ENCODE measurements at regions not wholly inside any gene's neighbourhood (a gene's known extent, or its start where the extent isn't known, plus 50 kb on each side); places are given as distances from the start of the nearest gene placed in this dataset.

DNA sequence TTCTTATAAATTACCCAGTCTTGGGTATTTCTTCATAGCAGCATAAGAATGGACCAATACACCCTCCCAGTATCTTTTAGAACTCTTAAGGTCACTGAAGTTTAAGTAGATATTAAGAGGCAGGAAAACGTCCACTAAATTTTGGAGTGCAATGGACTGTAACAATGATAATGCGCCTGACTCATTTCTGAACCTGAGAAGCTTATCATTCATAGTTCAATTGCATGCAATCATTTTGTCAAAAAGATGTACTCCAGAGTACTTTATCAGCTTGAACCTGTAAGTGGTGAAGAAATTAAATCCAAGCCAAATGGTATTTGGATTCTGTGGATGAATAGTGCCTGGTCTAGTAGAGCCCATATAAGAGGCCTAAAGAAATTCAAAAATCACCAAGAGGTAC lies 196.5 kb upstream of the CDH9 start:
- ATAC-seq (no peak), DNase-seq (no peak)
- Mint-ChIP-seq H3K4me3 (no peak overlapping the region), H3K27me3 (no peaks in the 10 kb centered on the region), H3K4me1 (no peaks in the 10 kb centered on the region), H3K9me3 (ENCODE audit: low read depth) (peaks cover 4% of the 10 kb centered on the region), H3K27ac (no peak overlapping the region), H3K36me3 (ENCODE audit: low read depth) (no peaks in the 10 kb centered on the region)
- ChIA-PET CTCF (interaction anchor here (0.9 to 1.5 kb wide), 2 partner anchors 10 to 14 kb away, joined by 3 read pairs; no protein-coding TSS in a partner anchor), POLR2A (no interaction called here)
- intact Hi-C loops (cut with DNase I, micrococcal nuclease) = no loop called here

- CTCF ChIA-PET = no interaction called here
Measured at GRCh38 chr5:27221410-27221809, 183.0 kb upstream of the CDH9 start.

DNA sequence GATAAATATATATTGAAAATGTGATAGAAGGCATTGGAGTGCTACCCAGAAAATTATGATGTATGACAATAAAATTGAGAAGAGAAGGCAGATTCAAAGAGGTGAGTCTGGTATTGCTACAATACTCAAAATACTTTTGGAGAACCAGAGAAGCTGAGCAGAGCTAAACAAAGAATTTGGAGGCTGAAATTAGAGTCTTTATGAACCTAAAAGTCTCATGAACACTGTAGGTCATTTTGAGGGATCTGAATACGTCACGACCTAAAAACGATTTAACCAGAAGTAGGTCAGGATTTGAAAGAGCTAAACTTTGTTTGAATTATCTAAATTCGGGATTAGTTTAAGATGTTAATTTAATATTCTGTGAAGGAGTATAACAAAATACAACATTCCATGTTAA lies 182.4 kb upstream of the CDH9 start:
- ChIA-PET POLR2A (no interaction called here), CTCF (no interaction called here)
- Mint-ChIP-seq H3K27ac (no peak overlapping the region), H3K4me3 (no peak overlapping the region), H3K4me1 (no peaks in the 10 kb centered on the region), H3K9me3 (ENCODE audit: low read depth) (peaks cover 11% of the 10 kb centered on the region), H3K36me3 (ENCODE audit: low read depth) (no peaks in the 10 kb centered on the region), H3K27me3 (no peaks in the 10 kb centered on the region)
- intact Hi-C loops (cut with DNase I, micrococcal nuclease) = no loop called here
- no peak for DNase-seq
- ATAC-seq = no peak

More at GRCh38 chr5:27221410-27221809, 183.0 kb upstream of the CDH9 start:
- H3K4me3 Mint-ChIP-seq = no peak overlapping the region
- ATAC-seq = no peak
- no peaks in the 10 kb centered on the region for H3K4me1 Mint-ChIP-seq
- H3K9me3 Mint-ChIP-seq (ENCODE audit: low read depth) = peaks cover 11% of the 10 kb centered on the region
- no peaks in the 10 kb centered on the region for H3K36me3 Mint-ChIP-seq (ENCODE audit: low read depth)
- DNase-seq = no peak
- H3K27me3 Mint-ChIP-seq = no peaks in the 10 kb centered on the region
- no peak overlapping the region for H3K27ac Mint-ChIP-seq
- intact Hi-C loops (cut with DNase I, micrococcal nuclease) = no loop called here
- POLR2A ChIA-PET = no interaction called here

DNA sequence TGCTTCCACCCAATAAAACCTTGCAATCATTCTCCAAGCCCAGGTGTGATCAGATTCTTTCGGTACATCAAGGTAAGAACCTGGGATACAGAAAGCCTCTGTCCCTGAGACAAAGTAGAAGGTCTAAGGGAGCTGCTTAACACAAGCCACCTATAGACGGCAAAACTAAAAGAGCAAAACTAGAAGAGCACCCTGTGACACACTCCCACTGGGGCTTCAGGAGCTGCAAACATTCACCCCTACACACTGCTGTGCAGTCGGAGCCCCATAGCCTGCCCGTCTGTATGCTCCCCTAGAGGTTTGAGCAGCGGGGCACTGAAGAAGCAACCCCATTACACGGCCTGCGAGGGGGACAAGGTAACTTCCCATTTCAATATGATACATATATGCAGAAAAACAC lies 179.6 kb upstream of the CDH9 start:
- no peaks in the 10 kb centered on the region for H3K4me1 Mint-ChIP-seq
- ChIA-PET CTCF (no interaction called here), POLR2A (no interaction called here)
- H3K36me3 Mint-ChIP-seq (ENCODE audit: low read depth) = no peaks in the 10 kb centered on the region
- ATAC-seq (no peak), DNase-seq (no peak)
- H3K4me3 Mint-ChIP-seq = no peak overlapping the region
- no peaks in the 10 kb centered on the region for H3K27me3 Mint-ChIP-seq
- H3K9me3 Mint-ChIP-seq (ENCODE audit: low read depth) = peaks cover 8% of the 10 kb centered on the region
- intact Hi-C loops (cut with DNase I, micrococcal nuclease) = no loop called here
- H3K27ac Mint-ChIP-seq = no peak overlapping the region

DNA sequence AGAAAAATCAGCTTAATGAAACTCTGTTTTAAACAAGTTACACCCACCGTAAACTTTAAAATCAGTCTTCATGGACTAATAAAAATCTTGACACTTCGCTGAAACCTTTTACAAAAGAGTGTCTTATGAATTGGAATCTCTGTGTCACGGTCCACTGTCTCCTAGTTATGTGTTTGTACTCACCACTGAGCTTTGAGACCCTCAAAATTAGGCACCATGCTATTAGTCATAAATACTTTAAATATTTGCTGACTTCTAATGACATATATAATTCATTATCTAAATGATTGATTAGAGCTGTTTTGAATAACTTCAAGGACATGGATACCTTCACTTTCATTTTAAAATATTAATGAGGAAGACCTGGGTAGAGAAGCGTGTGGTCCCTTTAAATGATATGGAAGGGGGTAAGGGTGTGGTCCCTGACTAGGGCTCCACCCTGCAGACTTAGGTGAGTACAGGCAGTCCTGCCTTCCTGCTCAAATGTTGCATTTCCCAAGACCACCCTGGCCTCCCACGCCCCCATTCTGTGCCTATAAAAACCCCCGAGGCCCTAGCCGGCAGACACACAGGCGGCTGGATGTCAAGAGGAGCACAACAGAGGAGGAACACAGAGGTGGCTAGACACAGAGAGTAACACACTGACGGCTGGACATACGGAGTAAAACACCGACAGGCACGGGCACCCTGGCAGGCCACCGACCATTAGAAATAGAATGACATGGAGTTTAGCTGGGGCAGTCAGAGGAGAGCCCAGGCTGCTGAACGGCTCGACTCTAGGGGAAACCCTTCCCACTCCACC lies 179.0 kb upstream of the CDH9 start:
- H3K36me3 Mint-ChIP-seq (ENCODE audit: low read depth) = no peaks in the 10 kb centered on the region
- DNase-seq = no peak
- CTCF ChIA-PET = interaction anchor here (0.6 kb wide), 1 partner anchor 26 kb away, joined by 3 read pairs; no protein-coding TSS in a partner anchor
- no peak for ATAC-seq
- no peaks in the 10 kb centered on the region for H3K4me1 Mint-ChIP-seq
- H3K27ac Mint-ChIP-seq = no peak overlapping the region
- H3K9me3 Mint-ChIP-seq (ENCODE audit: low read depth) = peaks cover 8% of the 10 kb centered on the region
- H3K4me3 Mint-ChIP-seq = no peak overlapping the region
- no peaks in the 10 kb centered on the region for H3K27me3 Mint-ChIP-seq
- intact Hi-C loops (cut with DNase I, micrococcal nuclease) = no loop called here
- POLR2A ChIA-PET = no interaction called here

DNA sequence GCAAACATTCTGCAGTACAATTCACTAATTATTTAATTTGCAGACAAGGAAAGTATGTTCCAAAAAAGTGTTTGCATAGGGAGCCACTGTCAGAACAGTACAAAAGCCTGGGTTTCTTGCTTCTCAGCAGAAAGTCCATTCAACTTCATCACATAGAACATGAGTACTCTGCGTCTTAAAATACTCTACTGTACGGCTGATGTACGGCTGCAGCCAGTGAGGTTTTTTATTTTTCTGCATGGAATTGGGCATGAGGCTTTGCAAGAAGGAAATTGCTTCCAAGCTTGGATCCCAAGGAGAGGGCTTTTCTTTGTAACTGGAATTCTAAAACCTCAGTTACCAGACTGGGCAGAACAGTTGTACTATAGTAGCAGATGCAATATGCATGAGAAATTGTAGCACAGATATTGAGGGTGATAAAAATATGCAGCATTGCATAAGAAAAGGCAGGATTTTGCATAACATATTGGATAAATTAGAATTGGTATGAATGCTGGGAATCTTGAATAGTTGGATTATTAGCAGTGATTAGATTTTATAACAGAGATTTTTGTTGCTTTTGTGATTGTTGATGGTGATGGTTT lies 178.1 kb upstream of the CDH9 start:
- intact Hi-C loops (cut with DNase I, micrococcal nuclease) = no loop called here
- Mint-ChIP-seq H3K27me3 (no peaks in the 10 kb centered on the region), H3K27ac (no peak overlapping the region), H3K9me3 (ENCODE audit: low read depth) (peaks cover 9% of the 10 kb centered on the region), H3K4me1 (no peaks in the 10 kb centered on the region), H3K36me3 (ENCODE audit: low read depth) (no peaks in the 10 kb centered on the region), H3K4me3 (no peak overlapping the region)
- ChIA-PET POLR2A (no interaction called here), CTCF (no interaction called here)
- DNase-seq = no peak
- ATAC-seq = no peak

DNA sequence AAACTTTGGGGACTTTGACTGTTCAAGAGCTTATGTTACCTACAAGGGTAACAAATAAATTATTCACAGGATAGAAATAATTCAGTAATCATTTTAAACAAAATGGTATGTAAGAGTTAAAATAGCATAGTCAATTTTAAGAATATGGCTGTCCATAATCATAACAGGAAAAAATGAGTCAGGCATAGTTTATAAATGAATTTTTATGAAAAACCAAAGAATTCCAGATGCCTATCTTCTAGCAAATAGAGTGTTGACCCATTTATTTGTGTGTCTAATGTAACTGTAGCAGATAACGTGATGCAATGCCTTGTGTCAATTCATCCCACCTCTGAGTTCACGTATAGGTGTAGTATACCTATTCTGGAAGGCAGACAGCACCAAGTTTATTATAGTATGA lies 169.7 kb upstream of the CDH9 start:
- ATAC-seq (no peak), DNase-seq (no peak)
- Mint-ChIP-seq H3K9me3 (ENCODE audit: low read depth) (peaks cover 19% of the 10 kb centered on the region), H3K4me1 (no peaks in the 10 kb centered on the region), H3K4me3 (no peak overlapping the region), H3K36me3 (ENCODE audit: low read depth) (no peaks in the 10 kb centered on the region), H3K27ac (no peak overlapping the region), H3K27me3 (no peaks in the 10 kb centered on the region)
- CTCF ChIA-PET = no interaction called here
- intact Hi-C loops (cut with DNase I, micrococcal nuclease) = no loop called here
- POLR2A ChIA-PET = no interaction called here

DNA sequence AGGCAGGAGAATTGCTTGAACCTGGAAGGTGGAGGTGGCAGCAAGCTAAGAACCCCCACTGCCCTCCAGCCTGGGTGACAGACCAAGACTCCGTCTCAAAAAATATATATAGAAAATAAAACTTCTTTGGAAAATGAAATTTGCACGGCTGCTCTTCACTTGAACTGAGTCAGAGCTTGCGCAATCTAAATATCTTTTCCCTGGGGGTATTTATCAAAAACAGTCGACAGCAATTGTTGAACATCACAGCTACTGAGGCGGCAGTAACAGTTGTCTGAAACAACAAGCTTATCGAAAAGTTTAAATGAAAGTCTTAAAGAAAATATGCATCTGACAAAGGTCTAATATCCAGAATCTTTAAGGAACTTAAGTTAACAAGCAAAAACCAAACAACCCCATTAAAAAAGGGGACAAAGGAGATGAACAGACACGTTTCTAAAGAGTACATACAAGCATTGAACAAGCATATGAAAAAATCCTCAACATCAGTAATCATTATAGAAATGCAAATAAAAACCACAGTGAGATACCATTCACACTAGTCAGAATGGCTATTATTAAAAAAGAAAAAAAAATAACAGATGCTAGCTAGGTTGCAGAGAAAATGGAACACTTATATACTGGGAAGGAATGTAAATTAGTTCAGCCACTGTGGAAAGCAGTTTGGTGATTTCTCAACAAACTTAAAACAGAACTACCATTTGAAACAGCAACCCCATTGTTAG lies 153.6 kb upstream of the CDH9 start:
- ATAC-seq (no peak), DNase-seq (no peak)
- H3K27ac Mint-ChIP-seq = no peak overlapping the region
- no peaks in the 10 kb centered on the region for H3K4me1 Mint-ChIP-seq
- no peaks in the 10 kb centered on the region for H3K27me3 Mint-ChIP-seq
- no peaks in the 10 kb centered on the region for H3K36me3 Mint-ChIP-seq (ENCODE audit: low read depth)
- peaks cover 9% of the 10 kb centered on the region for H3K9me3 Mint-ChIP-seq (ENCODE audit: low read depth)
- no peak overlapping the region for H3K4me3 Mint-ChIP-seq
- POLR2A ChIA-PET = no interaction called here
- CTCF ChIA-PET = no interaction called here
- intact Hi-C loops (cut with DNase I, micrococcal nuclease) = no loop called here

- Mint-ChIP-seq H3K36me3 (ENCODE audit: low read depth) (no peaks in the 10 kb centered on the region), H3K4me3 (no peak overlapping the region), H3K9me3 (ENCODE audit: low read depth) (peaks cover 2% of the 10 kb centered on the region), H3K27me3 (no peaks in the 10 kb centered on the region), H3K27ac (no peak overlapping the region), H3K4me1 (no peaks in the 10 kb centered on the region)
- intact Hi-C loops (cut with DNase I, micrococcal nuclease) = no loop called here
- ChIA-PET CTCF (no interaction called here), POLR2A (no interaction called here)
- ATAC-seq (no peak), DNase-seq (no peak)
Measured at GRCh38 chr5:27172693-27173092, 134.3 kb upstream of the CDH9 start.

- H3K9me3 Mint-ChIP-seq (ENCODE audit: low read depth) = peaks cover 2% of the 10 kb centered on the region
- ChIA-PET POLR2A (no interaction called here), CTCF (no interaction called here)
- ATAC-seq (no peak), DNase-seq (no peak)
- no peak overlapping the region for H3K27ac Mint-ChIP-seq
- H3K27me3 Mint-ChIP-seq = no peaks in the 10 kb centered on the region
- H3K4me1 Mint-ChIP-seq = no peaks in the 10 kb centered on the region
- no peaks in the 10 kb centered on the region for H3K36me3 Mint-ChIP-seq (ENCODE audit: low read depth)
- no peak overlapping the region for H3K4me3 Mint-ChIP-seq
- intact Hi-C loops (cut with DNase I, micrococcal nuclease) = no loop called here
Measured at GRCh38 chr5:27171761-27172261, 133.4 kb upstream of the CDH9 start.

DNA sequence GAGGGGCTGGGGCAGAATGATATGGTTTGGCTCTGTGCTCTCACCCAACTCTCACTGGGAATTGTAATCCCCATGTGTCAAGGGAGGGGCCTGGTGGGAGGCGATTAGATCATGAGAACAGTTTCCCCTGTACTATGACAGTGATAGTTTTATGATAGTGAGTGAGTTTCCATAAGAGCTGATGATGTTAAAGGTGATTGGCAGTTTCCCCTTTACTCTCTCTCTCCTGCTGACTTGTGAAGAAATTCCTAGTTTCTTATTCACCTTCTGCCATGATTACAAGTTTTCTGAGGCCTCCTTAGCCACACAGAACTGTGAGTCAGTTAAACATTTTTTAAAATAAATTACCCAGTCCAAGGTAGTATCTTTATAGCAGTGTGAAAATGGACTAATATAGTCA lies 120.4 kb upstream of the CDH9 start:
- intact Hi-C loops (cut with DNase I, micrococcal nuclease) = no loop called here
- POLR2A ChIA-PET = no interaction called here
- no peaks in the 10 kb centered on the region for H3K4me1 Mint-ChIP-seq

DNA sequence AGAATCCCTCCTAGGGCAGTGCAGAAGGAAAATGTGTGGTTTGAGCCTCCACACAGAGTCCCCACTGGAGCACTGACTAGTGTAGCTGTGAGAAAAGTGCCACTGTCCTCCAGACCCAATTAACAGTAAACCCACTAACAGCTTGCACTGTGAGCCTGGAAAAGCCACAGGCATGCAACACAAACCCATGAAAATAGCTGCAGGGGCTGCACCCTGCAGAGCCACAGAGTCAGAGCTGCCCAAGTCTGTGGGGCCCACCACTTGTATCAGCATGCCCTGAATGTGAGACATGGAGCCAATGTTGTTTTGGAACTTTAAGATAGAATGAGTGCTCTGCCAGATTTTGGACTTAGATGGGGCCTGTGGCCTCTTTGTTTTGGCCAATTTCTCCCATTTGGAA lies 119.8 kb upstream of the CDH9 start:
- intact Hi-C loops (cut with DNase I, micrococcal nuclease) = no loop called here
- ChIA-PET POLR2A (no interaction called here), CTCF (no interaction called here)
- H3K36me3 Mint-ChIP-seq (ENCODE audit: low read depth) = no peaks in the 10 kb centered on the region
- H3K4me1 Mint-ChIP-seq = no peaks in the 10 kb centered on the region
- no peaks in the 10 kb centered on the region for H3K27me3 Mint-ChIP-seq
- H3K9me3 Mint-ChIP-seq (ENCODE audit: low read depth) = peaks cover 31% of the 10 kb centered on the region
- DNase-seq (no peak), ATAC-seq (no peak)
- H3K4me3 Mint-ChIP-seq = no peak overlapping the region
- H3K27ac Mint-ChIP-seq = no peak overlapping the region

More for the DNA sequence above, 120.4 kb upstream of the CDH9 start:
- CTCF ChIA-PET = no interaction called here
- Mint-ChIP-seq H3K36me3 (ENCODE audit: low read depth) (no peaks in the 10 kb centered on the region), H3K27me3 (no peaks in the 10 kb centered on the region), H3K27ac (no peak overlapping the region), H3K4me3 (no peak overlapping the region), H3K9me3 (ENCODE audit: low read depth) (peaks cover 31% of the 10 kb centered on the region)
- no peak for DNase-seq
- no peak for ATAC-seq

Measured in activated CD4-positive, alpha-beta T cell treated with anti-CD3 and anti-CD28 coated beads for 36 hours (primary cell).